ENCODE measurements at regions not wholly inside any gene's neighbourhood (a gene's known extent, or its start where the extent isn't known, plus 50 kb on each side); places are given as distances from the start of the nearest gene placed in this dataset.
A peak's percentile ranks its signal among the peaks of the same experiment; 100 is the strongest.

GRCh38 chr18:56270671-56271250 lies 367.6 kb downstream of the TXNL1 start:
- DNase-seq, result no peak

GRCh38 chr18:56269958-56270357 lies 368.4 kb downstream of the TXNL1 start:
- DNase-seq, result no peak

- no peak for DNase-seq
These were observed 369.4 kb downstream of the TXNL1 start for GRCh38 chr18:56268952-56269351.

- no peak for DNase-seq
These were observed 371.1 kb downstream of the TXNL1 start for GRCh38 chr18:56267334-56267733.

DNA sequence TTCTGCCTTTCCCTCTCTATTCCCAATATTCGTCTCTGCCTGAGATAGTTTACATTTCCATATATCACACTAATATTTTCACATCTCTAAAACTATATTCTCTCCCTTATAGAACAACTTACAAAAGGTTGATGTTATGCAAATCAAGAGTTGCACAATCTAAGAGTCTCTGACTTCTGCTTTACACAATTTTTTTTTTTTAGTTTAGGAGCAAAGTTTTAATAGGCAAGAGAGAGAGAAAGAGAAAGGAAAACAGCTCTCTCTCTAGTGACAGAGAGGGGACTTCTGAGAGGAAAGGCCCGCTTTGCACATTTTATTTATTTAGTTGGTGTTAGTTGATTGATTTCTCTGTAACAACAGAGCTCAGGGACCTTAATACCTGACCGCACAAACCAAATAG lies 380.2 kb downstream of the TXNL1 start:
- no peak for DNase-seq

GRCh38 chr18:56257205-56257604 lies 381.2 kb downstream of the TXNL1 start:
- DNase-seq, result no peak

DNA sequence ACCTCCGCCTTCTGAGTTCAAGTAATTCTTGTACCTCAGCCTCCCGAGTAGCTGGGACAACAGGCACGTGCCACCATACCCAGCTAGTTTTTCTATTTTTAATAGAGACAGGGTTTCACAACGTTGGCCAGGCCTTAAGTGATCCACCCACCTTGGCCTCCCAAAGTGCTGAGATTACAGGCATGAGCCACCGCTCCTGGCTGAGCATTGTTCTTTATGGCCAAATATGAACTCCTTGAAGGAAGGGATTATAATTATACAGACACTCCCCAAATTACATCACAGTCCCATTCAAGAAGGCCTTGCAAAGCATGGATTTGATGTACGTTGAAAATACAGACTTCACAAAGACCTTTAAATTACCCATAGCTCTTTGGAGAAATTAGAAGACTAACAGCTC lies 381.7 kb downstream of the TXNL1 start:
- DNase-seq, result no peak

DNA sequence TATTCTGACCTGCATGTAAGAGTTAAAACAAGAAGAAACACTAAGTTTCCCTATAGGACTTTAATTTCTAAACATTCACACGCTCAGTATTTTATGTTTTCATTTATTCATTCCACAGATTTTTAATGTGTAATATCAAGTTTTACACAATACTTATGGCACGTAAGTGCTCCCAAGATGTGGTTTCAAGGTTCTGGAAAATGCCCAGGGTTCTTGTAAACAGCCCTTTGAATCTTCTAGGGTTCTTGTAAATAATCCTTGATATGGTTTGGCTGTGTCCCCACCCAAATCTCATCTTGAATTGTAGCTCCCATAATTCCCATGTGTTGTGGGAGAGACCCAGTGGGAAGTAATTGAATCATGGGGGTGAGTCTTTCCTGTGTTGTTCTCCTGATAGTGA lies 383.0 kb downstream of the TXNL1 start:
- DNase-seq, result no peak

DNA sequence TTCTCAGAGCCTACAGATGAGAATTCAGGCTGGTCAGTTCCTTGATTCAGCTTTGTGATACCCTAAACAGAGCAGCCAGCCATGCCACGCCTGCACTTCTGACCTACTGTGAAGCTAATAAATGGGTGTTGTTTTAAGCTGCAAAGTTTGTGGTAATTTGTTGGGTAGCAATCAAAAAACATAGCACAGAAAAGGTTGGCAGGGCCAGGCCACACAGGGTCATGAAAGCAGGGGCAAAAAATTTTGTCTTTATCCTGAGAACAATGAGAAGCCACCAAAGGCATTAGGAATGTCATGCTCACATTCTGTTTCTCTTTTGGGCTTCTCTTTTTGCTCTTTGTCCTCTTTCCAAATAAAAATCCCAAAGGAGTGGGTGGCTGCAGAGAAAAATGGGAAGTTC lies 385.9 kb downstream of the TXNL1 start:
- DNase-seq, result no peak

DNA sequence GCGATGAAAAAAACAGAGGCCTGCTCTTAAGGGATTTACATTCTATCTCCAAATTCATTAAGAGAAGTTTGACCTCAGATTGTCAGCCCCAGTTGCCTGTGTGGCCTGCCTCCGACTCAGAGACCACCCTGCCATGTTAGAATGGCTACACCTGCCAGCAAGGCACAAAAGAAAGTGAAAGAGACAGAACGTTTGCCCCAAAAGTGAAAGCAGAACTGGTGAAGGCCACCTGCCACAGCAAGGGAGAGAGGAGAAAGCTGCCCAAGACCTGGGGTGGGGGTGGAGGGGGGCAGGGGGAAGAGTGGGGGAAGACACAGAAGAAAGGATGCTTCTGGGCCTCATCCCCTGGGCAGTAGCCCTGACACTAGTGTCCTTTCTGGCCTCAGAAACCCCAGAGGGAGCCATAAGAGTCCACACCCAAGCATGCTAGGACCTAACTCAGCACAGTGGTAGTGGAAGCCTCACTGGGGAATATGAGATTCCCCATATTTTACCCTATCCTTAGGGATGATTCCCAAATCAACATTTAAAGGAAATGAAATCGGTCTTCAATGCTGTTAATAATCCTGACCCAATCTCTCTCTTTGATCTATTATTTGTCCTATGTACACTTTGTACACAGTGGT lies 389.7 kb downstream of the TXNL1 start:
- DNase-seq, result no peak

- DNase-seq, result no peak
These were observed 391.5 kb downstream of the TXNL1 start for GRCh38 chr18:56246916-56247315.

DNA sequence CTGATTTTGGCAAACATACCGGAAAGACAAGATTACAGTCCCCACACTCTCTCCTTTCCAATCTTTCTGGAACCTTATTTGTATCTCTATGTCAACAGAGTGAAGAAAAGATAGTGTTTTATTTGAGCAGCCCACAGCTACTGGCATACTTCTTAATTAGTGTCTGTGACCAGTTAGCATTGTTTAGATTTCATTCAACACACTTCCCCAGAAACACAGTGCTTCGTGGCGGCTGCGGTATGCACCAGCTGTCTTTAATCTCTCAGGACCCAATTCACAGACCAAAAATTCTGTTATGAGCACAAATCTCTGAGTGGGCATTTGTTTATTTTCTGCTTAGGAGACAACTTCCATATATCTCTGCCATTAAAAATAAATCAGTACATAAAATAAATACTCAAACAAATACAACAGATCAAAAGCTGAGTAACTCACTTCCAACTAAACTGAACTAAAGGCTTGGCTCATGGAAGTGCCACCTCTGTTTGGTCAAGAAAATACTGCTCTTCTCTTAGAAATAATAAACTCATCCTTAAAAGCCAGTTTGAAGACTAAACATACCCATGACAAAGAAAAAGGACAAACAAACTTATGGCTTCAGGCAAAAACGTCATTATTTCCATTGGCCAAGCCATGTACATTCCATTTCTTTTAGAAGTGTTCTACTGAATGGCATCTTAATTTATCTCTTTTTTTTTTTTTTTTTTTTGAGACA lies 392.4 kb downstream of the TXNL1 start:
- DNase-seq, result no peak

DNA sequence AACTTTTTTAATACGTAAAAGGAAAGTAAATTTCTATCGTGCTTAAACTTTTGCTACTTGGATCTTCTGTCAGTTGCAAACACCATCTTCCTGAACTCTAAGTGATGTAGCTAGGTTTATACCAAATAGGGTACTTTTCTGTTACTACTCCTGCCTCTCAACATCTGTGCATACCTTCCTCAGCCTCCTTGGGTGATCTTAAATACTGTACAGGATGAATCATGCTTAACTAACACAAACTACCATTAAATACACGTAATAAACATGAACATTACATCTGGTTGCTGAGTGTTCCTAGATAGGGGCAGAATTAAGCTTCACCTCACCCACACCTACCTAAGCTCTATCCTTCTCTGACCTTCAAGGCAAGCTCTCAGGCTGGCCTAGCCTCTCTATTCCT lies 398.0 kb downstream of the TXNL1 start:
- DNase-seq, result no peak

DNA sequence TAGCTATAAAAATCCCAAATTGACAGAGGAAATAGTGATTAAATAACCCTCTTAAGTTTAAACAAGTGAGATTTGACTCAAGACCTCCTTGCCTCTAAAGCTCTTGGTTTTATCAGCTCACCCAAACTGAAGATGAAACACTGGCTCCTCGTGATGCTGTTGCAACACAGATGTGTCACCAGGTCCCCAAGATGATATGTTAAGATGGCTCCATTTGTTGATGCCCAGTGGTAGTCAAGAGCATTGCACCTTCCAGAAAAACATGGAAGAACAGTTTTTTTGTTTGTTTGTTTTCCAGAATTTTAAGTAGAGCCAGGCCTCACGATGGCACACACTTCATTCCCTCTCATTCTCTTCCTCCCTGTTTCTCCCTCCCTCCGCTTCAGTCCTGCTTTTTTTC lies 399.8 kb downstream of the TXNL1 start:
- no peak for DNase-seq

- DNase-seq, result no peak
These were observed 402.8 kb downstream of the TXNL1 start for GRCh38 chr18:56235481-56236013.

DNA sequence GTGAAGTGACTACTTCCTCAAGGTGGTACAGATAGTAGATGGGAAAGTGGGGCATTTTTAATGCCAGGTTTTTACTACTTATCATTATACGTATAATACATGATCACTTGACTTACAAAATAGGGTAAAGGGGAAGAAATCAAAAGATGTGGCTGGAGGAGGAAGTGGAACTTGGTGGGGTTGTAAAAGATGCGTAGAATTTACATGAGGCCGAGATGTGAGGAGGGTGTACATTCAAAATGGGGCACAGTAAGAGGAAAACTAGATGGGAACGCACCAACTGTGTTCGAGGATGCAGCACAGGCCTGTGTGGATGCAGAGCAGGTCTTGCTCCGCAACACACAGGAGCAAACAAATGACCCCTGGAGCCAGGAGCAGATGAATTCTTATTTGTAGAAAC lies 403.3 kb downstream of the TXNL1 start:
- no peak for DNase-seq

GRCh38 chr18:56233595-56233994 lies 404.8 kb downstream of the TXNL1 start:
- DNase-seq, result no peak

DNA sequence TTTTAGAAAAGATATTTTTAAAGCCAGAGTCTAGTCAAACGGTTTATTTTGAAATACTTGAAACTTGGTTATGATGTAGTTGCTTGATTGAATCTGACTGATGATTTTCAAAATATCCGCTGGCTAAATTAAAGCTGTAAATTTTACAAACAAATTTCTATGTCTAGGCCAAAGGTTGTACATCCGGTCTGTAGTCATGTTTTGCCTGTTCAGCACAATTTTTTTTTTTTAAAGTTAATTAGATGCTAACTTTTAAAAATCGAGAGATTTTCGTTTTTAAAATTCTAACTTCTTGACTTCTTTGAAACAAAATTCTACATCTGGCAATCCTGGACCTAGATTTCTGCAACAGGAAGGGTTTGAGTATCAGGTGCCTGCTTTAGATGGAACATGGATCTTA lies 412.4 kb downstream of the TXNL1 start:
- DNase-seq, result no peak

DNA sequence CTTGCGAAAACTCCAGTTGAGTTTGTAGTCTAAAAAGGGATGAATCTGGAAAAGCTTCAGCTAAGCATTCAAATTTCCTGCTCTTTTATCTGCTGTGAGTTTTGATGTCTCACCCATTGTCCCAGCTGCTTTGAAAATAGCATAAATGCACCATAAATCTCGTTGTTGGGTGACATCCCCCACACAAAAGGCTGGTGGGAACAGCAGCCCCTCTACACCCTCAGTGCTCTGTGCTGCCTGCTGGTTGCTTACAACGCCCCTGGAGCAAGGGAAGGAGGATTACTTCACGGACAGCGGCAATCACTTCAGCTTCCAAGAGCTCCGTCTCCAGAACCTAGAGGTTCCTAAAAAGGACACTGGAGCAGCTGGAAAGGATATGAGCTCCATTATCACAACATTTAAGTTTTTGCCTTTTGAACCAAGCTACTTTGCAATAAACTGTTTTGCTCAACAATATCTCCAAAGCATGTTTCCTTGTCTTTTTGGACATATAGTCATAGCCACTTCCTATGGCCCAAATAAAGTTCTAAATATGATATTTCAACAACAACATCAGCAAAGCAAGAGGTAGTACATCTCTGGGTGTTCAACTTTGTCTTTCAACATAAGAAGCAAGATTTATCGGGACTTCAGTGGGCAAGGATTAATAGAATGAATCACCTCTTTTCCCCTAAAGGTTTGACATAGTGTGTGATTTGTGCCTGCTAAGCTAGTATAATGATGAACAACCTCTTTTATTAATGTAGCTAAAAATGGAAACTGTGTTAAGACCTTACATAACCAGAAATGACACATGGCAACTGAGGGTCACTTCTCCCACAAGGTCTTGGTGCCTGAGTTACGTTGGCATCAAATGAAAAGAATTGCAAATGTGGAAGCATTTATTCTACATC lies 413.5 kb downstream of the TXNL1 start:
- DNase-seq, result no peak

DNA sequence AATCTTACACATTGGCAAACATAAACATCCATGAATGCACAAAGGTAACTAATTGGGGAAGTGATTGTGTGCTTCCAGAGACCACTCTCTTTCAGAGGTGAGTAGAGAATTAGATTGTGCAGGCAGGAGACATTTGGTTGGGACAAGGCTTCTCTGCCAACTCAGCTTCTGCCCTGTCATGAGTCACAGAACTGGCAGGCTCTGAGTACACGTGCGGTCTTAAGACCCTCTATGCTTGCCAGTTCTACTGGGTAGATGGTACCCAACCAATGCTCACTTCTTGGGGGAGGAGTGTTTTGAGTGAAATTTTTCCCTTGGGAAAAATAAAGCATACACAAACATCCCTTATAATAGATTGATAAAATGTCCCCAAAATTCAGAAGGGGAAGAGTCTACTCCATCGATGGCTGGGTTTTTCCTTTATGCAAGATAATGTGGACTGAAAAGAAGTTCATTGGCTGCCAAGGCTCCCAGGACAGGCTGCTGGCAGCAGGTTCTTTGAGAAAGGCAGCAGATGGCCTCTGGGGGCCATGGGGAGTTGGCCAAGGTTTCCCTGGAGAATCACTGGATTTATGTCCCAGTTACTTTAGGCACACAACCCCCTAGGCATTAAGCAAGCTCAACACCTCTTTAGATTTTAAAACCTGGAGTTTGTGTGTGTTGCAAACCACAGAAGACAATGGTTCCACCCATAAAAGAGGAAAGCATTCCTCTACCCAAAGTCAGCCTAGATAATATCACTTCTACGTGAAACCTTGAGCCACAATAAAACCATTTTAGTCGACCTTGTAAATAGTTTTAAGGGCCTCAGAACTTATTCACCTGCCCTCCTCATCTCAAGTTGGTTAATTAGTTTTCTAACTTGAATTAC lies 417.0 kb downstream of the TXNL1 start:
- DNase-seq, result peak; percentile 3

- DNase-seq, result no peak
These were observed 421.0 kb downstream of the TXNL1 start for GRCh38 chr18:56217406-56217805.

DNA sequence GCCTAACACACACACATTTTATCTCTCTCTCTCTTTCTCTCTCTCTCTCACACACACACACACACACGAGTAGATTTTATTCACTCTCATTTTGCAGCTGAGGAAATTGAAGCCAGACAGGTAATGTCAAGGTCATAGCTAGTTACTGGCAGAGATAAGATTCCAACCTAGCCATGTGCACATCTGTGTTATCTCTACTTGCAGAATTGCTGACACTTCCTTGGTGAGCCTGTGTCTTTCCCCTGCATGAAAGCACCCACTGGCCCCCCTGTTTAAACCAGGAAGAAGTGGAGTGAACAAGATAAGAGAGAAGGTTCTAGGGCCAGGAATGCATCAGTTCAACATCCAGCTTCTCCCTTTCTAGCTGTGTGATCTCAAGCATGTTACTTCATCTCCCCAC lies 423.7 kb downstream of the TXNL1 start:
- no peak for DNase-seq

Data from NCI-H1694 treated with DMSO at 0.1 percent for 48 hours (cell line).